Cardiac muscle cell (in vitro differentiated cells and primary cell): ENCODE measurements at regions not wholly inside any gene's neighbourhood (a gene's known extent, or its start where the extent isn't known, plus 50 kb on each side); places are given as distances from the start of the nearest gene placed in this dataset.
A peak's percentile ranks its signal among the peaks of the same experiment; 100 is the strongest.

Source experiments
- DNase-seq, 2 donors: peaks; one replicate each; pipeline versions ENCODE4 v3.0.0 to v3.0.0-alpha.2; 2010 to 2017; ENCODE audit warnings: low read depth in 1 of 2, low spot score in 1 of 2
- H3K27ac ChIP-seq: fragments of 200-600 bp; sonication (generic); 2 replicates; pipeline ENCODE4 v1.5.1; 2016
- H3K27me3 ChIP-seq: fragments of 200-600 bp; sonication (generic); 2 replicates; pipeline ENCODE4 v1.6.0; 2016; ENCODE audit warnings: control low read depth
- H3K36me3 ChIP-seq: fragments of 200-600 bp; sonication (generic); 2 replicates; pipeline ENCODE4 v1.5.1; 2016; ENCODE audit warnings: control low read depth
- H3K4me1 ChIP-seq: fragments of 200-600 bp; sonication (generic); 2 replicates; pipeline ENCODE4 v1.8.1; 2017; ENCODE audit warnings: low read depth, mild to moderate bottlenecking, mixed run types
- H3K4me3 ChIP-seq: fragments of 200-600 bp; sonication (generic); 2 replicates; pipeline ENCODE4 v1.5.1; 2016; ENCODE audit warnings: mild to moderate bottlenecking
- H3K9me3 ChIP-seq: fragments of 200-600 bp; sonication (generic); 2 replicates; pipeline ENCODE4 v1.5.1; 2017; ENCODE audit warnings: low read depth, mild to moderate bottlenecking, control low read depth
- TF ChIP-seq, protein P1 (sequence below): IDR thresholded peaks from 2 replicates; pipeline ENCODE4 v1.5.1; 2012; ENCODE audit warnings: low read depth, mild to moderate bottlenecking, low read length

- TF ChIP-seq, protein P1, sequence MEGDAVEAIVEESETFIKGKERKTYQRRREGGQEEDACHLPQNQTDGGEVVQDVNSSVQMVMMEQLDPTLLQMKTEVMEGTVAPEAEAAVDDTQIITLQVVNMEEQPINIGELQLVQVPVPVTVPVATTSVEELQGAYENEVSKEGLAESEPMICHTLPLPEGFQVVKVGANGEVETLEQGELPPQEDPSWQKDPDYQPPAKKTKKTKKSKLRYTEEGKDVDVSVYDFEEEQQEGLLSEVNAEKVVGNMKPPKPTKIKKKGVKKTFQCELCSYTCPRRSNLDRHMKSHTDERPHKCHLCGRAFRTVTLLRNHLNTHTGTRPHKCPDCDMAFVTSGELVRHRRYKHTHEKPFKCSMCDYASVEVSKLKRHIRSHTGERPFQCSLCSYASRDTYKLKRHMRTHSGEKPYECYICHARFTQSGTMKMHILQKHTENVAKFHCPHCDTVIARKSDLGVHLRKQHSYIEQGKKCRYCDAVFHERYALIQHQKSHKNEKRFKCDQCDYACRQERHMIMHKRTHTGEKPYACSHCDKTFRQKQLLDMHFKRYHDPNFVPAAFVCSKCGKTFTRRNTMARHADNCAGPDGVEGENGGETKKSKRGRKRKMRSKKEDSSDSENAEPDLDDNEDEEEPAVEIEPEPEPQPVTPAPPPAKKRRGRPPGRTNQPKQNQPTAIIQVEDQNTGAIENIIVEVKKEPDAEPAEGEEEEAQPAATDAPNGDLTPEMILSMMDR: no peak
Measured at GRCh38 chr6:12229332-12229731, 60.8 kb upstream of the EDN1 start.

GRCh38 chr6:12230523-12230922 is 59.6 kb upstream of the EDN1 start:
- DNase-seq: no peak
- TF ChIP-seq, protein P1: no peak
- Histone ChIP-seq H3K9me3 (no peaks in the 10 kb centered on the region), H3K4me3 (no peak overlapping the region), H3K27ac (no peak overlapping the region), H3K27me3 (no peaks in the 10 kb centered on the region), H3K4me1 (no peaks in the 10 kb centered on the region), H3K36me3 (no peaks in the 10 kb centered on the region)

More at GRCh38 chr6:12229332-12229731, 60.8 kb upstream of the EDN1 start:
- no peak overlapping the region for H3K27ac ChIP-seq
- H3K4me3 ChIP-seq: no peak overlapping the region
- H3K4me1 ChIP-seq: no peaks in the 10 kb centered on the region
- DNase-seq: no peak
- H3K9me3 ChIP-seq: no peaks in the 10 kb centered on the region
- no peaks in the 10 kb centered on the region for H3K36me3 ChIP-seq
- H3K27me3 ChIP-seq: no peaks in the 10 kb centered on the region

DNA sequence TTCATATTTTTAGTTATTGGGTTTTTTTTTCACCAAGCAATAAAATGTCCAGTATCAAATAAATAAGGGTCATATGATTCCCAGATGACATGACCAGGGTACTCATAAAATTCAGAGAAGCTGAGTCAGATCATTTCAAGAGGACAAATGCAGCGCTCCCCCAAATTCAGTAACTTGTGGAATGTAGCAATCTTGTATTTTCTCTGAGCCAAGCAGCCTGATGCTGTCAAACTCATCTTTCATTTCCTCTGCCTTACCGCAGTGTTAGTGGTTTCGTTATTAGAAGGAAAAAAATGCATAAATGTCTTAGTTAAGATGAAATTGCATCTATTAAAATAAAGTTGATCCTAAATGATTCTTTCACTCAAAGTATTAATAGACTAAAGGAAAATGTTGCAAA is 57.8 kb upstream of the EDN1 start:
- Histone ChIP-seq H3K9me3 (no peaks in the 10 kb centered on the region), H3K4me3 (no peak overlapping the region)

GRCh38 chr6:12232821-12233220 is 57.3 kb upstream of the EDN1 start:
- DNase-seq: no peak
- Histone ChIP-seq H3K9me3 (no peaks in the 10 kb centered on the region), H3K4me1 (no peaks in the 10 kb centered on the region), H3K27ac (no peak overlapping the region), H3K27me3 (no peaks in the 10 kb centered on the region), H3K4me3 (no peak overlapping the region), H3K36me3 (no peaks in the 10 kb centered on the region)
- TF ChIP-seq, protein P1: no peak

More for the DNA sequence above, 57.8 kb upstream of the EDN1 start:
- Histone ChIP-seq H3K27me3 (no peaks in the 10 kb centered on the region), H3K36me3 (no peaks in the 10 kb centered on the region), H3K4me1 (no peaks in the 10 kb centered on the region), H3K27ac (no peak overlapping the region)
- DNase-seq: peak in 1 of 2 donors; percentile 75
- TF ChIP-seq, protein P1: no peak

DNA sequence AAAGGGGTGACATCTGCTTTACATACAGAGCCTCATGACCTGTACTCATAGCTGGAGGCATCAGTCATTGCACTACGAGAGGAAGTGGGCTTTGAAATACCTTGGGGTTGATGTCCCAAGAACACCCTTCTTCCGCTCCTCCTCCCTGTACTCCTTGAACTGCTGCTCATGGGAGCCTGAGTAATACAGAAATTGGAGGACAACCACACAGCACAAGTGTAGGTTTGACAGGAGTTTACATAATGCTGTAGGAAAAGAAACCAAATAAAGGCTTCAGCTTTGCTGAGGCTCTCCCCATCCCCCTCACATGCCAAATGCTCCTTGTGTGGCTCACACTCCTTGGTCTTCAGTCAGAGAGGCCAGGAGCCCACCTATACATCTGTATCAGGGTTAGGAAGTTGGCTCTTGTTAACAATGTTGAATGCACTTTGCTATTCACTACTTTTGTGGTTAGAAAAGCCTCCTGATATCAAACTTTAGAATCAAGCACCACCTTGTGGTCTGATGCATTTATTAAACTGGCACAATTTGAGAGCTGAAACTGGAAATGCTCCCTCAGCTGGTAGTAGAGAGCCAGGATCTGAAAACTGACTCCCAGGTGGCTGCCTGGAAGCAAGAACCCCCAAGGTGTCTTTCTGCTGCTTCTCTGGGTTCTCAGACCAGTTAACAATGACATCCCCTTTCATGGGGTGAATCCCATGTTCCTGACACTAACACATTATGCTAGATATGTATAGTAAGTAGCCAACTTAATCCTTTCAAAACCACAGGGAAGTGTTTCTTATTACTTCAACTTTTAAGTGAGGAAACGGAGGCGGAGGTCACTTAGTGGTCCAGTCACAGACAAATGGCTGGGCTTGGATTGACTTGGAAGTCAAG is 56.2 kb upstream of the EDN1 start:
- Histone ChIP-seq H3K4me3 (no peak overlapping the region), H3K27me3 (no peaks in the 10 kb centered on the region), H3K36me3 (no peaks in the 10 kb centered on the region), H3K9me3 (no peaks in the 10 kb centered on the region), H3K27ac (no peak overlapping the region), H3K4me1 (no peaks in the 10 kb centered on the region)
- TF ChIP-seq, protein P1: peak; percentile 79
- DNase-seq: peak; percentile 55 to 81
